GM04504 (cell line): ENCODE measurements at regions not wholly inside any gene's neighbourhood (a gene's known extent, or its start where the extent isn't known, plus 50 kb on each side); places are given as distances from the start of the nearest gene placed in this dataset.
"Not testable (repeated sequence)": the region's sequence is repeated elsewhere in the genome, so short reads cannot be mapped to it uniquely, and the experiment has no call there.

ENCODE experiments used
- DNase-seq: peaks from one replicate; pipeline ENCODE4 v3.0.0-alpha.2; 2012; ENCODE audit warnings: low read depth

DNA sequence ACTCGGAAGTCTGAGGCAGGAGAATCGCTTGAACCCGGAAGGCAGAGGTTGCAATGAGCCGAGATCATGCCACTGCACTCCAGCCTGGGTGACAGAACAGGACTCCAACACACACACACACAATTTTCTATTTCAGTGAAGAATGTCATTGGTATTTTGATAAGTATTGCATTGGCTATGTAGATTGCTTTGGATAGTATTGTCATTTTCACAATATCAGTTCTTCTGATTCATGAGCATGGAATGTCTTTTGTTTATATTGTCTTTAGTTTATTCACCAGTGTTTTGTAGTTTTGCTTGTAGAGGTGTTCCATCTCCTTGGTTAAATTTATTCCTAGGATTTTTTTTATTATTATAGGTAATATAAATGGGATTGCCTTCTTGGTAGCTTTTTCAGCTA, 693.4 kb upstream of the SYT4 start:
- no peak for DNase-seq

GRCh38 chr18:43978174-43978573, 700.9 kb upstream of the SYT4 start:
- DNase-seq = no peak

DNA sequence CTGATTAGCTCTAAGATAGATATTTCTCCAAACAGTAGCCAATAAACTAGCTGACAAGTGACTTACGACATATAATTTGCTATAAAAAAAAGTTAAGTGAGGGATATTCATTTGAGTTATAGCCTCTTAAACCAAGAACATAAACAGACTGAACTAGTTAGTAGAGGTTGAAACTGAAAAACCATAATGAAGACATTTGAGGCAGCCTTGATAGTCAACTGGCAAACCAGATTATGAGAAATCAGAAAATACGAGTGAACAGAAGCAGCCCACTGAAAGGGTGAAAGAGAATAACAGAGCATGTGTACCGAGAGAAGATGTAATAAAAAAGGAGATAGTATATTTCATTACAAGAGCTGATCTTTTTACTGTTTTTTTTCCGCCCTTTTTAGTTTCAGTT, 698.1 kb upstream of the SETBP1 start:
- no peak for DNase-seq

GRCh38 chr18:43987061-43987460, 693.6 kb upstream of the SETBP1 start:
- not testable (repeated sequence) for DNase-seq

GRCh38 chr18:43992741-43993140, 687.9 kb upstream of the SETBP1 start:
- DNase-seq = no peak

- DNase-seq = no peak
Observed at GRCh38 chr18:43994381-43994780, 686.3 kb upstream of the SETBP1 start.

DNA sequence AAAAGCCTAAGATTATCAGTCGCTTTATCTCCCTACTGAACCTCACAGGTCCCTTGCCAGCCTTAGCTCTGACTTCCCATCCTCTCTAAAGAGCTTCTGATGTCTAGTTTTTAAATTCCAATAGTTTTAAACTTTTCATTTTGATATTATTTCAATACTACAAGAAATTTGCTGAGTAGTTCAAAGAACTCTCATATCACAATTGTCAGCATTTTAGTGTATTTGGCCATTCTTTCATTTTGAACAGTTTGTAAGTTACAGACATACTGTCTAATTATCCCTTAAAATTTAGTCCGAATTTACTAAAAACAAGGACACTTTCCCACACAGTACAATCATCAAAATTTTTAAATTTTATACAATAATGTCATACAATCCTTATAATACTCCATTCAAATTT, 666.8 kb upstream of the SETBP1 start:
- no peak for DNase-seq

DNA sequence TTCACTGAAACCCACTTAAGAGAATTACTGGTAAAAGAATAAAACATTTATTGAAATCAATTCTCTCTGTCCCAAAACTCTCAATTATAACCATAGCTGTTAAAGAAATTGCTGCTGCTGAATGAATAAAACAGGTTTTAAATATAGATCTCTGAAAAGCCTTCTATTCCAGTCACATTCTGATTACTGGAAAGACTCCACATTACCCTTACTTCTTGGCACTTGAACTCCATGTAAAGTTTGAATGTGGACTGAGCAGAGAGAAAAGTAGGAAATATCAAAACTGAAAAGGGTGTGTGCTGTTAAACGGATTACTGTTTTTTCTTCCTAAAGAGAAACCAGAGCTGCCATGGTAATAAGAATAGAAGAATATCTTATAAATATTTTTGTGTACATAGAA, 655.3 kb upstream of the SETBP1 start:
- no peak for DNase-seq

DNA sequence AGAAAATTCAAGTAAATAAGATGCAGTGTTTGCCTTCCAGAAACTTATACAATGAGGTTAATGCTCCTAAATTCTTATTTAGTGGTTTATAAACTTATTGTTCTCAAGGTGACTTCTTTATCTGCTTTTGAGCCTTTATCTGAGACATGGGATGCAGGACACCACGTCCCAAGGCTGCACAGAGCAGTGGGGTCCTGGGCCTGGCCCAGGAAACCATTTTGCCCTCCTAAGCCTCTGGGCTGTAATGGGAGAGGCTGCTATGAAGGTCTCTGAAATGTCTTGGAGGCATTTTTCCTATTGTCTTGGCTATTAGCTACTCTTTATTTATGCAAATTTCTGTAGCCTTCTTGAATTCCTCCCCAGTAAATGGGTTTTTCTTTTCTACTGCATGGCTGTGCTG, 652.6 kb upstream of the SETBP1 start:
- DNase-seq = no peak

- no peak for DNase-seq
Observed at GRCh38 chr18:44031063-44031462, 649.6 kb upstream of the SETBP1 start.

DNA sequence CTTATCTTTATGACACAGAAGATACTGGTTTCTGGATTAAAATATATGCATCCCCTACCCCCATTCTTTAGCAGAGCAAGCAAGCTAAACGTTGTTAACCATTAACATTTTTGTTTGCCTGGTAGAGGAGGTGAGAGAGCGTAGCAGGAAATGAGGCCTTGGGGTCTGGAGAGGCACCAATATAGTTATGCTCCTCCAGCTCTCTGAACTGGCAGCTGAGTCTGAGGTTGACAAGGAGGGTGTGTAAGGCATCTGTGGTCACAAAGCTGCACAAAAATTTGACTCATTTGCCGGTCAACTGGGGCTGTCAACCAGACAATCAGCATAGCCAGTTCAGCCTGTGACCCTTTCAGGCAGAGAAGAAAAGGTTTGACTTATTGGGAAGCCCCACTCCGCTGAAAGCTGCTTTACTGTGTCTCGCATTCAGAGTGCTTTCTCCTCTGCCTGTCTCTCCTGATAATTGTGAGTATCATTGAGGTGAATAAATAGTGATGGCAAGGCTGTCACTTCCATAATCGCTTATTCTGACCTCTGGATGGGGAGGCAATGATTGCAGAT, 647.5 kb upstream of the SETBP1 start:
- no peak for DNase-seq

DNA sequence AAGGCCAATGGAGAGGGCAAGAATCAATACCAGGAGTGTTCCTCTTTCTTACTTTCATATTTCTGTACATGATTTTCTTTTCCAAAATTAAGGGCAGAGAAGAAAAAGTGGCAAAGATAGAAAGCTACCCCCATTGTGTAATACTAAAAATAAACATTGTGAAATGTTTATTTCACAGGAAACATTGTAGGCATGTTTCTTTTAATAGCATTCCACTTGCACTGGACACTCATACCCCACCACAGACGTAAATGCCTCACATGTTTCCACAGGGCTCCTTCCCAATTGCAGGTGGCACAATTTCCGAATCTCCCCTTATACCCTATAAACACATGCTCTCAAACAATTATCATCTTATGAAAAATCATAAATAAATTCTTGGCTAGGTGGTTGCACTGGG, 645.1 kb upstream of the SETBP1 start:
- DNase-seq = no peak

DNA sequence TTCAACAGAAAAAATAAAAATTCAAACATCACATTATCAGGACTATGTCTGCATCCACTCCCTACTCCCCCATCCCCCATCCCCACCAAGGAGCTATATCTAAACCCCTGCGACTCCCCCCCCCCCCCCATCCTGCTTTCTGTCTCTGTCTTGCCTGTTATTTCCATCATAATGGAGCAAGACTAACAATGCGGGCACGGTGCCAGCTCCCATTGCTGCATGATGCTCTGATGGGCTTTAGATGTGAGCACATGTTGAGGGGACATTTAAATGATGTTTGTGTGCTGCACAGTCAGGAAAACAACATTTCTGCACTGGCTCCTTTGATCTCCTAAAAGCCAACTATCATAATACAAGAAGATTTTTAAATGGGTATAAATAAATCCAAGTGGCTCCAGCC, 644.2 kb upstream of the SETBP1 start:
- no peak for DNase-seq

DNA sequence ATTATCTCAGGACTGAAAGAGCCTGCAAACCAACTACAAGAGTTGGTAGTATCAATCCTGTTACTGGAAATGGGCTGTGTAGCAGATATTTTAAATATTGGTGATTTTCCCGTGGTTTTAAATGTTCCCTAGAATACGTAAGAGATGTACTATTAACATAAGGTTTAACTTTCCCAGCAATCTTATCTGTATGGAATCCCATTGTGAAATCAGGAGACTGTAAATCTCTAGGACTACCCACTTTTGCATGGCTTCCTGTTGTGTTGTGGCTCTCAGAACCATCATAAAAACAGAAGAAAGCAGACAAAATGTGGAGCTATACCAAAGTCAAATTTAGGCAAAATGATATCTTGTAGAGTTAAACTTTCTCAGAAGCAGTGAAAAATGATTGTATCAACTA, 641.5 kb upstream of the SETBP1 start:
- DNase-seq = no peak

GRCh38 chr18:44039826-44040225, 640.9 kb upstream of the SETBP1 start:
- no peak for DNase-seq

DNA sequence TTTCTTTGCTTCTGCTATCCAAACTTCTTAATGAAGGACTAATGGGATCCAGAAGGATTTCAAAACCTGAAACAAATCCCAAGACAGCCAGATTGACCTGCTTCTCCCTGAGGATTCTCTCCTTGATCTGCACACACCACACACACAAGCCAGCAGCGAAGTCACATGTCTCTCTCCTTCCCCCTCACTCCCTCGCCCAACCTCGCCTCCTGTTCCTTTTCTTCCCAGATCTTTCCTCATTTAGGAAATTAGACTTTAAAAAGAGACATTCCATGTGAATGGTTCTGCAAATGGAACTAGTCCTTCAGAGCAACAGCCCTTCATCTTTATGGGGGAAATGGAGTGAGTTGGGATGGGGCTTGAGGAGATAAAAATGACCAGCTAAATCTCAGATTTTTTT, 639.1 kb upstream of the SETBP1 start:
- DNase-seq = no peak

DNA sequence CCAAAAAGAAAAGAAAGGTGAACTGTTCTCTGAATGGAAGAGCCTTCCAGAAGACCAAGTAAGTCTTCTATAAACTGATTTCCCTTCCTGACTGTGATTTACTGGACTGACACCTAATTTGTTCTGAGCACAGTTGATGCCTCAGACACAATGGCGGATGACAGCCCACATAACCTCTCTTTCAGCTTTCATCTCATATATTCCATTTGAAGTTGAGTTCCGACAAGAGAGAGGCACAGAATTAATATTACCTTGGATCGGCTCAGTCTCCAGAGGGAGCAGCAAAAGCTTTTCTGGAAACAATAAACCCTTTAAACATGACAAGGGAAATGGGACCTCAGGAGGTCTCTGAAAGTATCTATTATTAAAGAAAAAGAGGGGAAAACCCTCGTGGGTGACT, 638.7 kb upstream of the SETBP1 start:
- DNase-seq = no peak

DNA sequence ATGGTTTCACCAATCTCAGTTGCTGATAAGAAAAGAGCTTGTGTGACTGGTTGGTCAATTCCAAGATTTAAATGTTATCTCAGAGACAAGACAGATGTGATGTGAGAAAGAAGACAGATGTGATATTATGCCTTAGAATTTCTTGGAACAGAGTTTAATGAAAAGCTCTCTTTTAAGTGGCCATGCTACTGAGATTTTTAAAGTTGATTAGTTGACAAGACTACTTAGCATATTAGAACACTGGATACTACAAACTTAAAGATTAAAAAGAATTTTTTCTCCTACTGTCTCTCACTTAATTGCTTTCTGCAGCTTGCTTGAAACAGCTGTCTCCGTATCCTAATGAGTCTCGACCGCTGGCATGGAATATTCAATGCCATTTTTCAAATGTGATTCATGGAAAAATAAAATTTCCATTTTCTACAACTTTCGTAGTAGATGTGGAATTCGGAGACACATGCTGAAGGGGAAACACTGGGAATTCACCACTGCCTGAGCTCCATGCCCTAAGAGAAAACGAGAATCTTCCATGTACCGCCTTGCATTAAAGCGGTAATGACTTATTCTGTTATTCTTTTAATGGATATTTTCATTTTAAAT, 634.2 kb upstream of the SETBP1 start:
- DNase-seq = no peak

DNA sequence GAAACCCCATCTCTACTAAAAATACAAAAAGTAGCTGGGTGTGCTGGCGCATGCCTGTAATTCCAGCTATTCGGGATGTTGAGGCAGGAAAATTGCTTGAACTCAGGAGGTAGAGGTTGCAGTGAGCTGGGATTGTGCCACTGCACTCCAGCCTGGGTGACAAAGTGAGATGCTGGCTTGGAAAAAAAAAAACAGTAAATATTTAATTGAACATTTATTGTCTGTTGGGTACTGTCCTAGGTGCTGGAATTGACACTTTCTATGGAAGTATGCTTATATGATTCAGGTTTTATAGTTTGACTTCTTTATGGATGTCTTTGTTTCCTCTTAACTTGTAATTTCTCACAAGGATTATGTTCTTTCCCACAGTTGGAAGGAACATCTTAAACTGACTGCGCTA, 633.1 kb upstream of the SETBP1 start:
- no peak for DNase-seq

DNA sequence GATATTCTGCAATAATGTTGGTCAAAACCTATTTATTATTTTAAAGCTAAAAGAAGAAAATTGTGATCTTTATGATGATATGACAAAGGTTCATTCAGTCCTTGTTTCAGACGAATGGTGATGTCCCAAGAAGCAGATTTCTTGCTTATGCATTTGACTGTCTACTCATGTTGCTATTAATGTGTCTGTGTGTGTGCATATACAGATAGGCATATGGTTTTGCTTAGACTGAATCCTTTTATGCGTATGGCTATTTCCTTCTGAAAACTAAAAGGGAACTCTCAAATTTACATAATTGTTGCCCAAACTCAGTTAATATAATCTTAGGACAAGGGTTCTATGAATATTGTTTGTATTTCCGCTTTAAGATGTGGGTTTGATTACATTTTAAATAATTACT, 632.3 kb upstream of the SETBP1 start:
- no peak for DNase-seq

- no peak for DNase-seq
Observed at GRCh38 chr18:44048846-44049245, 631.8 kb upstream of the SETBP1 start.

DNA sequence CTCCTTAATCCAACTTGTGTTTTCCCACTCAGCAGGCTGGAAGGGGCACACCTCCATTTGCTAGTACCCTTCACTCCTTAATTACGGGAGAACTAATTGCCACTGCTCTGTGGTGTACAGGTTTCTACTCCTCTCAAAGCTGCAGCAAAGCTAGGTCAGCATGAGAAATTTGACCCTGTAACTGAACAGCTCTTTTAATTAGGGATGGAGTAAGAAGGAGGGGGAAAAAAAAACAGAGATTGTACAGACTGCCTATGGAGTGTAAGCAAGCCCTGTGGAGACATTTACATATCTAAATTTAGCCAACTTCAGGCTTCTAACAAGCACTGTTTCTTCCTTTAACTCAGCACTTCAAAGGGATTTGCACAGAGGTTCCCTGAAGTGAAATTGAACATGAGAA, 629.7 kb upstream of the SETBP1 start:
- DNase-seq = no peak

- DNase-seq = no peak
Observed at GRCh38 chr18:44054514-44054913, 626.2 kb upstream of the SETBP1 start.

- no peak for DNase-seq
Observed at GRCh38 chr18:44060197-44060596, 620.5 kb upstream of the SETBP1 start.

DNA sequence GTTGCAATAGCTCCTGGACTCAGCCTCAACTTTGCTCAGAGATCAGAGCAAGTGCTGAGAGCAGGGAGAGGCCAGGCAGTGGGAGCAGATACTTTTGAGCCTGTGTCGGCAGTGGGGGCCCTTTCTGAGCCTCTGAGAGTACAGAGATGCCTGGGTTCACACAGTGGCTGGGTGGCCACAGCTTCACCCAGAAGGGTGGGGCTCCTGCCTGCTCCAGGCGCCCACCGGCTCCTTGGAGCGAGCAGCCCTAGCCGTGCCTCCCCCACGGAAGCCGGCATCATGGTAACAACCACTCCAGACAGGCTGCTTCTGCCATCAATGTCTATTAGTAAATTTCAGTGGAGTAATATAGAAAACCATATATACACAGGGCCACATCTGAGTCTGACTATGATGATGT, 619.2 kb upstream of the SETBP1 start:
- no peak for DNase-seq
